BE2C (cell line): ENCODE measurements at regions not wholly inside any gene's neighbourhood (a gene's known extent, or its start where the extent isn't known, plus 50 kb on each side); places are given as distances from the start of the nearest gene placed in this dataset.

ENCODE experiments used
- DNase-seq: peaks from one replicate; pipeline ENCODE4 v3.0.0-alpha.2; 2020
- H3K27me3 ChIP-seq: fragments of 250-450 bp; sonication (Bioruptor Pico); 2 replicates; pipeline ENCODE4 v1.5.1; 2020; ENCODE audit warnings: mild to moderate bottlenecking
- H3K36me3 ChIP-seq: fragments of 250-450 bp; sonication (Bioruptor Pico); 2 replicates; pipeline ENCODE4 v1.5.1; 2020; ENCODE audit warnings: mild to moderate bottlenecking
- H3K4me1 ChIP-seq: fragments of 250-450 bp; sonication (Bioruptor Pico); 2 replicates; pipeline ENCODE4 v1.5.1; 2020
- H3K4me3 ChIP-seq: 2 replicates; pipeline ENCODE4 v1.5.1; 2011; ENCODE audit warnings: low read depth, low read length
- H3K9me3 ChIP-seq: fragments of 250-450 bp; sonication (Bioruptor Pico); 2 replicates; pipeline ENCODE4 v1.5.1; 2020
- TF ChIP-seq, protein P1 (sequence below): IDR thresholded peaks from 2 replicates; pipeline ENCODE4 v1.5.1; 2012; ENCODE audit warnings: mild to moderate bottlenecking, low read depth, low read length

DNA sequence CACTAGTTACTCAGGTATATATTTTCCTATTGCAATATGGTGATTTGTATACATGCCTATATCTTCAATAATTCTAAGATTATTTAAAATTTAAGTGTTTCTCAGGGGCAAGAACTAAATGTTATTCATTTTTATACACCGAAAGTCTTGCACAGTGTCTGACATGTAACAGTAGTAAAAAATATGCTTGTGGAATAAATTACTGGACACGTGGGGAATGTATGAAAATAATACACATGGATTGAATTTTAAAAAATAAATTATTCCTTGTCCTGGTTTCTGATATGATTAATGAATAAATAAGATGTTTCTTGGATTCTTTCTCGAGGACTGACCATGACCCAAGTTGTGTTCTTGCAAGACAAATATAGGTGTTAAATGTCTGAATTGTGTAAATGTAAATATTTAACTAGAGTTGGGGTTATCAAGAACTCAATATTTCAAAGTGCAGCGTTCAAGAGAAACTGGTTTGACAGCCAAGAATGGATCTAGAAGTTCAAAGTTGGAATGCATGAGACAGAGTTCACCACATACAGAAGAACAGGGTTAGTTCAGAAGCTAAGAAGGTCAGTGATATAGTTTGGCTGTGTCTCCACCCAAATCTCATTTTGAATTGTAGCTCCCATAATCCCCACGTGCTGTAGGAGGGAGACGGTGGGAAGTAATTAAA, 142.1 kb upstream of the SPAG17 start:
- Histone ChIP-seq H3K36me3 (no peaks in the 10 kb centered on the region), H3K9me3 (no peaks in the 10 kb centered on the region), H3K27me3 (no peaks in the 10 kb centered on the region), H3K4me1 (no peaks in the 10 kb centered on the region), H3K4me3 (no peak overlapping the region)
- DNase-seq: no peak
- TF ChIP-seq, protein P1, sequence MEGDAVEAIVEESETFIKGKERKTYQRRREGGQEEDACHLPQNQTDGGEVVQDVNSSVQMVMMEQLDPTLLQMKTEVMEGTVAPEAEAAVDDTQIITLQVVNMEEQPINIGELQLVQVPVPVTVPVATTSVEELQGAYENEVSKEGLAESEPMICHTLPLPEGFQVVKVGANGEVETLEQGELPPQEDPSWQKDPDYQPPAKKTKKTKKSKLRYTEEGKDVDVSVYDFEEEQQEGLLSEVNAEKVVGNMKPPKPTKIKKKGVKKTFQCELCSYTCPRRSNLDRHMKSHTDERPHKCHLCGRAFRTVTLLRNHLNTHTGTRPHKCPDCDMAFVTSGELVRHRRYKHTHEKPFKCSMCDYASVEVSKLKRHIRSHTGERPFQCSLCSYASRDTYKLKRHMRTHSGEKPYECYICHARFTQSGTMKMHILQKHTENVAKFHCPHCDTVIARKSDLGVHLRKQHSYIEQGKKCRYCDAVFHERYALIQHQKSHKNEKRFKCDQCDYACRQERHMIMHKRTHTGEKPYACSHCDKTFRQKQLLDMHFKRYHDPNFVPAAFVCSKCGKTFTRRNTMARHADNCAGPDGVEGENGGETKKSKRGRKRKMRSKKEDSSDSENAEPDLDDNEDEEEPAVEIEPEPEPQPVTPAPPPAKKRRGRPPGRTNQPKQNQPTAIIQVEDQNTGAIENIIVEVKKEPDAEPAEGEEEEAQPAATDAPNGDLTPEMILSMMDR: no peak

DNA sequence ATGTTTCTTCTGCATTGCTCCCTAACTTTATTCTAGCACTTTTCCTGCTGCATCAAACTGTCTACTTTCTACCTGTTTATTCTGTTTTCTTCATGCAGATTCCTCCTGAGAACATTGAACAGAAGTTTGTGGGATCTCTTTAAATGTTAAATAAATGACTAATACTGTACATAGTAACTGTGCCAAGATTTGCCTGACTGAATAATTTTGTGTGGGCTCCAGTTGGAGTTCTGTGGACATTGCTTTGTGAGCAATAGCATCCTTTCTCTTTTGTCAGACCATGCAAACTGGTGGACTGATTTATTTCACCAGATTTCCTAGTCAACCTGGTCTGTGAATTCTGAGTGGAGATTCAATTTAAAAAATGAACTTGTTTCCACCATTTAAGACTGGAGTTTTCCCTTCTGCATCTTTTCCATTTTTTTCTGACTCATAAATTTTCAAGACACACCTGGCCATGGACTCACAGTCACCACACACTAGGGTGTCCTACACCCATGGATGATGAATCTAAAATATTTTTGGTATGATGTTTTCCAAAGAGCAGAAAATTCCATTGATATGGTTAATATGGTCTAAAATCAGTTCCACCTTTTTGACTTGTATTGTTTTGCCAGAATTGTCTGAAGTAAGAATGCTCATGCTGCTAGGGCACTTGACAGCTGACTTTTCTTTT, 140.7 kb upstream of the SPAG17 start:
- no peaks in the 10 kb centered on the region for H3K36me3 ChIP-seq
- no peaks in the 10 kb centered on the region; the same call in 1 of the 2 replicates for H3K27me3 ChIP-seq
- H3K4me3 ChIP-seq: no peak overlapping the region
- no peaks in the 10 kb centered on the region for H3K9me3 ChIP-seq
- TF ChIP-seq, protein P1: no peak
- no peak for DNase-seq
- H3K4me1 ChIP-seq: no peaks in the 10 kb centered on the region

DNA sequence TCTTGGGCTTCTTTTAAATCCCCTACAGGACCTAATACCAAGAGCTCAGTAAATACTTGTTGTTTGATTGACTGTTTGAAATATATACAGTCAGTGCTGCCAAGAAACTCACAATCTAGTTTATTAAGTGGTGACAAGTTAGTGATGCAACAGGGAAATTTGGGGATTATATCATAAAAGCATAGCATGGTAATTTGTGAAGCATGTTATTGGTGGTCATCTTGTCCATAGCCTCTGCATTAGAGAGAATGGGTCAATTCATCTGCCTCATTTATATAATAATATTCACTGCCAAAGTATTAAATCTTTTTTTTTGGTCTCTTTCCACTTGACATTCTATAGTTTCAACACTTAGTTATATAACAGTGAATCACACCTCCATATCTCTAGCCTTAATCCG, 138.2 kb upstream of the SPAG17 start:
- no peaks in the 10 kb centered on the region for H3K36me3 ChIP-seq
- TF ChIP-seq, protein P1: no peak
- no peaks in the 10 kb centered on the region; the same call in 1 of the 2 replicates for H3K27me3 ChIP-seq
- no peak overlapping the region for H3K4me3 ChIP-seq
- H3K4me1 ChIP-seq: peaks cover 3% of the 10 kb centered on the region
- DNase-seq: no peak
- no peaks in the 10 kb centered on the region for H3K9me3 ChIP-seq

DNA sequence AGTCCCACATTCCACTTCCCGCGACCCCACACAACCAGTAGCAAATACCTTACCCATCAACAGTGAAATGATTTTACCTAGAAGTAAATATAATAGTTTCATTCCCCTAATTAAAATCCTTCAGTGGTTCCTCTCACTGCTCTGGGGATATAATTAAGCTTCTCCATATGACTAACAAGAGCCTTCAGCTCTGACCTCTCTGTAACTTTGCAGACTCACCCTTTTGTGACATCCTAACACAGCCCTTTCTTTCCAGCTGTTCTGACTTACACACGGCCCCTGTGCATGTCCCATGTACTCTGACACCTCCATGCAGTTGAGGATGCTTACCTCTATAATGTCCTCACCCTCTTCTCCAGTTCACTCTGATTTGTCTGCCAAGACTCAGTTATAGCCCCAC, 137.3 kb upstream of the SPAG17 start:
- no peak overlapping the region for H3K4me3 ChIP-seq
- no peak for DNase-seq
- H3K9me3 ChIP-seq: no peaks in the 10 kb centered on the region
- H3K4me1 ChIP-seq: peaks cover 6% of the 10 kb centered on the region
- TF ChIP-seq, protein P1: no peak
- H3K27me3 ChIP-seq: no peaks in the 10 kb centered on the region; the same call in 1 of the 2 replicates
- no peaks in the 10 kb centered on the region for H3K36me3 ChIP-seq

DNA sequence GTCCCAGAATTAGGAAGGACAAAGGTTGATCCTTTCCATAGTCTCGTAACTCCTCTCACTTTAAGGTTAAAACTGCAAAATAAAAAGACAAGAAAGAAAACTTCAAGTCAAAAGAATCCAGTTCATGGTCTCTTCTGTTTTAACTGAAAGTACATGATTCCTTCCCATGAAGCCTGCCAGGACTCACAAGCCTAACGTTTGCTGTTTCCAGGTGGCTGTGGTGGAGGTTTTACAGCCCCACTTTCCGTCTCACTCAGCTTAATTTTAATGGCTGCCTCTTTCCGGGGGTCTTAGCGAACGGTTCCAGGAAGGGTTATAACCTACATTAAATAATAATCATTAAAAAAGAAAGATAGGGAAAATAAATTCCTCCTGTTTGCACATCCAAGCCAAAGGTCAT, 136.8 kb upstream of the SPAG17 start:
- no peak for DNase-seq
- Histone ChIP-seq H3K4me3 (no peak overlapping the region), H3K36me3 (no peaks in the 10 kb centered on the region), H3K4me1 (peaks cover 9% of the 10 kb centered on the region), H3K9me3 (no peaks in the 10 kb centered on the region), H3K27me3 (no peaks in the 10 kb centered on the region; the same call in 1 of the 2 replicates)
- TF ChIP-seq, protein P1: no peak
